ENCODE measurements at regions not wholly inside any gene's neighbourhood (a gene's known extent, or its start where the extent isn't known, plus 50 kb on each side); places are given as distances from the start of the nearest gene placed in this dataset.

GRCh38 chr4:31983246-31983645, 1263.1 kb downstream of the PCDH7 start:
- no peak overlapping the region for H3K4me3 ChIP-seq (ENCODE audit: low read depth, low read length)
- TF ChIP-seq, protein P1, sequence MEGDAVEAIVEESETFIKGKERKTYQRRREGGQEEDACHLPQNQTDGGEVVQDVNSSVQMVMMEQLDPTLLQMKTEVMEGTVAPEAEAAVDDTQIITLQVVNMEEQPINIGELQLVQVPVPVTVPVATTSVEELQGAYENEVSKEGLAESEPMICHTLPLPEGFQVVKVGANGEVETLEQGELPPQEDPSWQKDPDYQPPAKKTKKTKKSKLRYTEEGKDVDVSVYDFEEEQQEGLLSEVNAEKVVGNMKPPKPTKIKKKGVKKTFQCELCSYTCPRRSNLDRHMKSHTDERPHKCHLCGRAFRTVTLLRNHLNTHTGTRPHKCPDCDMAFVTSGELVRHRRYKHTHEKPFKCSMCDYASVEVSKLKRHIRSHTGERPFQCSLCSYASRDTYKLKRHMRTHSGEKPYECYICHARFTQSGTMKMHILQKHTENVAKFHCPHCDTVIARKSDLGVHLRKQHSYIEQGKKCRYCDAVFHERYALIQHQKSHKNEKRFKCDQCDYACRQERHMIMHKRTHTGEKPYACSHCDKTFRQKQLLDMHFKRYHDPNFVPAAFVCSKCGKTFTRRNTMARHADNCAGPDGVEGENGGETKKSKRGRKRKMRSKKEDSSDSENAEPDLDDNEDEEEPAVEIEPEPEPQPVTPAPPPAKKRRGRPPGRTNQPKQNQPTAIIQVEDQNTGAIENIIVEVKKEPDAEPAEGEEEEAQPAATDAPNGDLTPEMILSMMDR (IDR thresholded peaks at IDR 0.05; ENCODE audit: borderline replicate concordance, insufficient read depth, low read depth, low read length): no peak

- TF ChIP-seq, protein P1 (IDR thresholded peaks at IDR 0.05; ENCODE audit: borderline replicate concordance, insufficient read depth, low read depth, low read length): no peak
Measured at GRCh38 chr4:31983677-31984076, 1263.5 kb downstream of the PCDH7 start.

GRCh38 chr4:31984872-31985271, 1264.7 kb downstream of the PCDH7 start:
- TF ChIP-seq, protein P1 (IDR thresholded peaks at IDR 0.05; ENCODE audit: borderline replicate concordance, insufficient read depth, low read depth, low read length): no peak
- no peak overlapping the region for H3K4me3 ChIP-seq (ENCODE audit: low read depth, low read length)

More at GRCh38 chr4:31983677-31984076, 1263.5 kb downstream of the PCDH7 start:
- no peak overlapping the region for H3K4me3 ChIP-seq (ENCODE audit: low read depth, low read length)

GRCh38 chr4:31995943-31996901, 1276.1 kb downstream of the PCDH7 start:
- no peak overlapping the region for H3K4me3 ChIP-seq (ENCODE audit: low read depth, low read length)
- TF ChIP-seq, protein P1 (IDR thresholded peaks at IDR 0.05; ENCODE audit: borderline replicate concordance, insufficient read depth, low read depth, low read length): no peak

GRCh38 chr4:31998807-31999206, 1278.6 kb downstream of the PCDH7 start:
- TF ChIP-seq, protein P1 (IDR thresholded peaks at IDR 0.05; ENCODE audit: borderline replicate concordance, insufficient read depth, low read depth, low read length): no peak
- no peak overlapping the region for H3K4me3 ChIP-seq (ENCODE audit: low read depth, low read length)

DNA sequence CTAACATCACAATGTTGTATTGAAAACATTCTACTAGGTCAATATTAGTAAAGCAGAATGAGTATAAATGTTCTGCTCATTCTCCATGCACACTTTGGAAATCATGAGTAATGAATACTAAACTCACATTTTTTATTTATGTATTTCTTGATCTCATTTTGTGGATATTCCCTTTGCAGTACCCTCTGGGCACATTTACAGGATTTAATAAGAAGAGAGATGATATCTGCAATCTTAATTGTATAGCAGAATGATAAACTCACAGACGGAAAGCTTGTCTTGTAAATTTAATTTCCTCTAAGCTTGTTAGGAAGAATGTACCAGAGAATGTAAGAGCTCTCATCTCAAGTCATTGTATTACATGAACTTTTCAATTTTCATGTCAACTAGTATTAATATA, 1279.7 kb downstream of the PCDH7 start:
- H3K4me3 ChIP-seq (ENCODE audit: low read depth, low read length): no peak overlapping the region

More for the DNA sequence above, 1279.7 kb downstream of the PCDH7 start:
- TF ChIP-seq, protein P1 (IDR thresholded peaks at IDR 0.05; ENCODE audit: borderline replicate concordance, insufficient read depth, low read depth, low read length): no peak

All from GM12875 (cell line).